Lower leg skin (tissue), 4 donors: ENCODE measurements at regions not wholly inside any gene's neighbourhood (a gene's known extent, or its start where the extent isn't known, plus 50 kb on each side); places are given as distances from the start of the nearest gene placed in this dataset.

Source experiments
- DNase-seq, 2 donors: peaks; one replicate each; pipeline ENCODE4 v3.0.0-alpha.2; 2019; ENCODE audit warnings: low spot score in 2 of 2
- H3K4me3 ChIP-seq: fragments of 200-600 bp; sonication (generic); 2 replicates; pipeline ENCODE4 v1.5.1; 2017; ENCODE audit warnings: mild to moderate bottlenecking, low read depth; ENCODE audit not compliant: poor library complexity, severe bottlenecking
- CTCF ChIP-seq, 3 donors: fragments of 450-650 bp; IDR thresholded peaks; one replicate each; pipeline ENCODE4 v1.5.1; 2016; ENCODE audit warnings: antibody characterized with exemption in 3 of 3, mild to moderate bottlenecking in 3 of 3, moderate library complexity in 2 of 3
- POLR2A ChIP-seq, 2 donors: fragments of 450-650 bp; IDR thresholded peaks; one replicate each; pipeline ENCODE4 v1.6.1; 2016 to 2017; ENCODE audit warnings: antibody characterized with exemption in 2 of 2, mild to moderate bottlenecking in 1 of 2, moderate library complexity in 1 of 2
- WGBS, 2 donors: methylation state at CpG; one replicate each; pipeline ENCODE4 v1.1.5; 2018; 5-methylcytosine and 5-hydroxymethylcytosine counted together
- intact Hi-C: fragments of 100-400 bp; cut with DNase I; formaldehyde crosslinking; loops from one replicate; pipeline ENCODE4 v1.15.0; 2023; ENCODE audit warnings: low total_unique reads

GRCh38 chr15:68518785-68519430 is 59.9 kb upstream of the CORO2B start:
- H3K4me3 ChIP-seq = no peak overlapping the region
- no peak for TF ChIP-seq POLR2A (IDR thresholded peaks at IDR 0.05)
- TF ChIP-seq CTCF (IDR thresholded peaks at IDR 0.05) = no peak
- 36 to 40% methylated on average over 6 of the region's 6 CpGs for WGBS, 2 donors
- intact Hi-C loops = no loop called here
- peak; percentile 4 to 60 for DNase-seq

GRCh38 chr15:68524753-68525584 is 53.8 kb upstream of the CORO2B start:
- intact Hi-C loops = no loop called here
- DNase-seq = peak in 1 of 2 donors; percentile 52
- no peak overlapping the region for H3K4me3 ChIP-seq
- WGBS, 2 donors = 45 to 52% methylated on average over 4 of the region's 4 CpGs
- TF ChIP-seq POLR2A (IDR thresholded peaks at IDR 0.05) = no peak
- no peak for TF ChIP-seq CTCF (IDR thresholded peaks at IDR 0.05)

GRCh38 chr15:68525815-68526214 is 53.0 kb upstream of the CORO2B start:
- no peak for TF ChIP-seq POLR2A (IDR thresholded peaks at IDR 0.05)
- no peak for TF ChIP-seq CTCF (IDR thresholded peaks at IDR 0.05)
- no peak overlapping the region for H3K4me3 ChIP-seq
- intact Hi-C loops = no loop called here
- WGBS, 2 donors = 62 to 72% methylated on average over 3 of the region's 3 CpGs
- DNase-seq = no peak

- H3K4me3 ChIP-seq = no peak overlapping the region
- TF ChIP-seq POLR2A (IDR thresholded peaks at IDR 0.05) (no peak), CTCF (IDR thresholded peaks at IDR 0.05) (no peak)
- intact Hi-C loops = no loop called here
- no peak for DNase-seq
These were observed 52.5 kb upstream of the CORO2B start for GRCh38 chr15:68526269-68526668.

- TF ChIP-seq POLR2A (IDR thresholded peaks at IDR 0.05) (no peak), CTCF (IDR thresholded peaks at IDR 0.05) (no peak)
- WGBS, 2 donors = 90 to 93% methylated on average over 2 of the region's 2 CpGs
- no peak for DNase-seq
- intact Hi-C loops = no loop called here
- H3K4me3 ChIP-seq = no peak overlapping the region
These were observed 52.0 kb upstream of the CORO2B start for GRCh38 chr15:68526784-68527183.
